Occipital lobe (tissue), 1 donor: ENCODE measurements at regions not wholly inside any gene's neighbourhood (a gene's known extent, or its start where the extent isn't known, plus 50 kb on each side); places are given as distances from the start of the nearest gene placed in this dataset.

Source experiments
- DNase-seq: peaks from one replicate; lab custom pipeline; 2025; lab: John Stamatoyannopoulos, UW

DNA sequence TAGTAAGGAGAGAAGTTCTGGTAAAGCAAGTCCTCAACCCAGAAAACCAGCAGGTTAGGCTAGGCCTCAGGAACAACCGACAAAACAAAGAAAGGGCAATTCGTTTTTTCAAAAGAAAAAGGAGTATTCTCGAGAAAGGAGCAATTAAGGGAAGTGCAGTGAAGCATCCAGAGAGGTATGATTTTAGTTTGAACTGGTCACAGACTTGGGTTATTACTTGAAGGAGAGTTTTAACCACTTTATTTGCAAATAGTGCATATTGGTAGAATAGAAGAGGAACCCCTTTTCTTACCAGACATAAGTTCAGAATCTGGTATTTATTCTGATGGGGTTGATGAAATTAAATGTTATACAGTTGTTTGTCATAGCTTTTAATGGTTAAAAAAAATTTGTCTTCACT, 110.0 kb upstream of the GCFC2 start:
- no peak for DNase-seq

DNA sequence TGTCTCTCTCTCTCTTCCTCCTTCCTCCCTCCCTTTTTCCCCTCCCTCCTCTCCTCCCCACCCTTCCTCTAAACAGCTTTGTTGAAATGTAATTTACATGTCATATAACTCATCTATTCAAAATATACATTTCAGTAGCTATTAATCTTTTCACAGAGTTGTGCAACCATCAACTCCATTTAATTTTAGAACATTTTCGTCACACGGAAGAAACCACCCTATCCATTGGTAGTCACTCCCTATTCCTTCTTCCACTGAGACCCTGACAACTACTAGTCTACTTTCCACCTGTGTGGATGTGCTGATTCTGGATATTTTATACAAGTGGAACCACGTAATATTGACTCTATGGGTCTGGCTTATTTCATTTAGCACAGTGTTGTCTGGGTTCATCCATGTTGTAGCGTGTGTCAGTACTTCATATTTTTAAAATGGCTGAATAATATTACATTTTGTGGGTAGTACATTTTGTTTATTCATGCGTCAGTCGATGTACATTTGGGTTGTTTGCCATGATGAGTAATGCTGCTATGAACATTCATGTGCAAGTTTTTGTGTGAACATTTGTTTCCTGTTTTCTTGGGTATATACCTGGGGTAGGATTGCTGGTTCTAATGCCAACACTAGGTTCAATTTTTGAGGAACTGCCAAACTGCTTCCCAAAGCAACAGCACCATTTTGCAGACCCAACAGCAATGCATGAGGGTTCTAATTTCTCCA, 100.1 kb upstream of the GCFC2 start:
- no peak for DNase-seq

DNA sequence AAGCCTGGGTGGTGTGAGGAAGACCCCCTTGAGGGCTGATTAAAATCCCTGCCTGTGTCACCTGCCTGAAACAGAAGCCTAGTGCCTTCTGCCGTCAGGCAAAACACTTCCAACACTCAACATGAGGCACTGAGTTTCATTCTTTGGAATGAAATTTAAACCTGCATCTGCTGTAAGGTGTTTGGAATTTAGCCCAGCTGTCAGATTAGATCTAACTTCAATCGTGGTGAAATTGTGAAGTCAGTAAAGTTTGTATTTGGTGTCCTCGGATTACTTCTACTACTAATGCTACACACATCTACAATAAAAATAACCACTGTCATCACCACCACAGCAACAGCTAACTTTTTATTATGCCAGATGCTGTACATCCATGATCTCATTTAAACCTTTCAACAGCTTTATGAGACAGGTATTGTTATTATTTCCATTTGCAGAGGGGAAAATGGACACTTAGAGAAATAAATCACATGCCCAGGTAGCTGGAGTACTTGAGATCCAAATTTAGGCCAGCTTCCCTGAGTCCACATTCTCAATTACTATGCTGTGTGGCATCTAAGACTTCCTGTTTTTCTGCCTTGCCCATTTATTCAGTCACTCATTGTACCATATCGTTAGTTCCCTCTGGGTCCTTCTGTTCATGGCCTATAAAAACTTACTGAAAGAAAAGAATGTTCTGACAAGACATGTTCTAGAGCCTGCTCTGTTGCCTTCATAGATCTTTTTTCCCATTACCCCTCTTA, 98.2 kb upstream of the GCFC2 start:
- DNase-seq: no peak

DNA sequence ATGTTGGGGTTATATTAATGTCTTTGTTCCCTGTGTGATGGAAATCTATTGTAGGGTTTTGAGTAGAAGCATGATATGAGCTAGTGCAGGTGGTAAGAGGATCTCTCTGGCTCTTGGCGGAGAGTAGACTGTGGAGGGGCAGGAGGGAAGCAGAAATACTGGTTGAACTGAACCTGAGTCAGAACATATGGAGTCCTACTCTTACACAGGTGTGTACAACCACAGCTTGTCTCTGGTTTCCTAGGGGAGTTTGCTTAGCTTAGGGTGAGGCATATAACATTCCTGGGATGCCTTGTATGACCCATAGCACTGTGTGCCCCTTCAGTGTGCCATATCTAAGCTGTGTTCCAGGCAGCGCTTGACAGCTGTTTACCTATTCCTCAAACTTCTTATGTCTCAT, 97.3 kb upstream of the GCFC2 start:
- no peak for DNase-seq

DNA sequence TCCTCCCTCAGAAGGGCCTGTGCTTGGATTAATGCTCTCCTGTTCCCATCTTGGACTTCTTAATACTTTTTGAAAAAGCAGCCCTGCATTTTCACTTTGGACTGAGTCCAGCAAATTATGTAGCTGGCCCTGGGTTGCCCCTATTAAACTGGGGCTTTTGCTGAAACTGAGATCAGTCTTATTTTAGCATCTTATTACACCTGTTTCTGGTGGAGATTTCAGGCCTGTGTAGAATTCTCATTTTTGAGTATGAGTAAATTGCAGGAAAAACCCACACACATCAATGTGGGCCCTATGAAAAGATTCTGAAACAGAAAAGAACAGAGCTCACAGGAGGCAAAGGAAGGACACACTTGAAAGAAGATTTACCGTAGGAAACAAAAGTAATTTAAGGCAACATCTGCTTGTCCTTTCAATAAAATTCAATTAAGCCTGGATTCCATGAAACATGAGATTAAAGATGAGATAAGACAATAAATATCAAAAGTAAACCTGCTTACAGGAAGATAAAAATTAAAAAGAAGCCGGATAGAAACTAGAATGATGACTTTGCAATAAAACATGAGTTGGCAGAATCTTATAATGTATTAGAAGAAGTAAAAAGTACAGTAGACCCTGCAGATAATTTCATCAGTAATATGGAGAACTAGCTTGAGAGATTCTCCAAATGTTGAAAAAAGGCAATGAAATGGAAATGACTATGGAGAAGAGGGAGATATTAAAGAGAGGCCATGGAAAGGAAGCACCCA, 90.7 kb upstream of the GCFC2 start:
- no peak for DNase-seq

DNA sequence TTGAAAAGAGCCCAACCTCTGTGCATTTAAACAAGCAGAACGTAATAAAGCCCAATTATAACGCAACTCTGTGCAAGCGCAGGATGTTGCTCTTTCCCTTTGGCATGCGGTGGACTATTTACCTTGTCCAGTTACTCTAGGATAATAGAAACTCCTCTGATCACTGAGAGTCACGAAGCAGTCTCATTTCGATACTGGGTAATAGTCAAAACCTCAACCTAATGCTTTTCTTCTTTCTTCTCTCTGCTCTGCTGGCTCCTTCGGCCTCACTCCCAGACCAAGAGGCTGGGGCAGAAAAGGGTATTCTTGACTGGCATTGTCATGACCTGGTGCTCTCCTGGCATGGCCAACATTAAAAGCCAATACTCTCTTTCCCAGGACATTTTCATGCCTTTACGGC, 89.7 kb upstream of the GCFC2 start:
- DNase-seq: no peak

DNA sequence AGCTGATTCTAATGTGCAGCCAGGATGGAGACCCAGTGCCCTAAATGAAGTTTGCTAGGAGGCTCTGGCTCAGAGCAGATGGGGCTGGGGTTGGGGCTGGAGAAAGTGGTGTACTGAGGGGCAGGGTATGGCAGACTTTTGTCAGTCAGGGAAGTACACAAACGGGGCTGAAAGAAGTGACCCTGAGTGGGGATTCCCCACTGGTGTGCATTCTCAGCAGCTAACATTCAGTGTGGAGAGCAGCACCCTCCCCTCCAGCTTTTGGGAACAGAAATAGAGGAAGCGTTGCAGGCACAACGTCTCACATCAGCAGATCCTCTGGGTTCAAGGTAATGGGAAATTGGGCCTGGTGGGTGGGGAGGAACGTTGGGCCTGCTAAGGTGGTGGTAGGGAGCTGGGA, 89.1 kb upstream of the GCFC2 start:
- DNase-seq: no peak

DNA sequence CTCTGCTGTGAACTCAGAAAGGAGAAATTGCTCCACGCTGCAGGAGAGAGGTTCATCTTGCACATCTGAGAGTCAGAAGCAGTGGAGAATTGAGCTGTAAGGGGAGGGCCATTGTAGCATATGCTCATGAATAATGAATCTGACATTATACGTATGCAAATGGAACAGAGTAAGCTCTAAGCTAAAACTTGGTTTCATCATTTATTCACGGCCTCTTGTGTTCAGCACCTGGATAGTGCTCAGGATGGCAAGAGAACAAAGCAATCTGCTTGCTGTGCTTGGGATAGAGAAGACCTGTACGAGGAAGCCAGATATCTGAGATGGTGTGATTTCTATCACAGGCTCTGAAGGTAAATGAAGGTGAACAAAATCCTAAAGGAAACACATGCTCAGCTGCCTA, 87.9 kb upstream of the GCFC2 start:
- DNase-seq: no peak

DNA sequence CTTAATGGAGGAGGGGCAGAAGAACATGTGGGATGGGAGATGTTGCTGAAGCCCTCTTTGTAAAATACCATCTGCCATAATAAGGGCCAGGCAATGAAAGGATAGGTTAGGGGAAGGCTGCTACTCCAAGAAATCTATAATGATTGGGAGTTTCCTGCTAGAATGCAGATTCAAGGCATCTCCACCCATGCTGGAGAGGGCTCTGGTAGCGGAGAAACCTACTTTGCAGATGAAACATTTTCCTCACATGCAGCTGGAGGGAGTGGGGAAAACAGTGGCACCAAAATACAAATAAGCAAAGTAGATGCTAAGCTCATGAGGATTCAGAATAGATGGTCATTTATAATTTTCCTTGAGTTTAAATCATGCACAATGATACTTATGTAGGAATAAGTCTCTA, 82.3 kb upstream of the GCFC2 start:
- no peak for DNase-seq

DNA sequence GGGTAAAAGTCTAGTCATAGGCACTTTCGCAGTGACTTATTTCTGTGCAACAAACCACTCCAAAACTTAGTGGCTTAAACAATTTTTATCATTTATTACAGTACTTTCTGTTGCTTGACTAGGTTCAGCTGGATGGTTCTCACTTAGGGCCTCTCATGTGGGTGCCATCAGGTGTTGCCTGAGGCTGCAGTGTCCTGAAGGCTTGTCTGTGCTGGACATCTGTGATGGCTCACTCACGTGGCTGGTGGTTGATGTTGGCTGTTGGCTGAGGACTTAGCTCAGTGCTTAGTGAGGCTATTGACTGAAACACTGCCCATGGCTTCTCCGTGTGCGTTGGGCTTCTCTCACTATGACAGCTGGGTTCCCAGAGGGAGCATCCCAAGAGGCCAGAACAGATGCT, 81.4 kb upstream of the GCFC2 start:
- no peak for DNase-seq

DNA sequence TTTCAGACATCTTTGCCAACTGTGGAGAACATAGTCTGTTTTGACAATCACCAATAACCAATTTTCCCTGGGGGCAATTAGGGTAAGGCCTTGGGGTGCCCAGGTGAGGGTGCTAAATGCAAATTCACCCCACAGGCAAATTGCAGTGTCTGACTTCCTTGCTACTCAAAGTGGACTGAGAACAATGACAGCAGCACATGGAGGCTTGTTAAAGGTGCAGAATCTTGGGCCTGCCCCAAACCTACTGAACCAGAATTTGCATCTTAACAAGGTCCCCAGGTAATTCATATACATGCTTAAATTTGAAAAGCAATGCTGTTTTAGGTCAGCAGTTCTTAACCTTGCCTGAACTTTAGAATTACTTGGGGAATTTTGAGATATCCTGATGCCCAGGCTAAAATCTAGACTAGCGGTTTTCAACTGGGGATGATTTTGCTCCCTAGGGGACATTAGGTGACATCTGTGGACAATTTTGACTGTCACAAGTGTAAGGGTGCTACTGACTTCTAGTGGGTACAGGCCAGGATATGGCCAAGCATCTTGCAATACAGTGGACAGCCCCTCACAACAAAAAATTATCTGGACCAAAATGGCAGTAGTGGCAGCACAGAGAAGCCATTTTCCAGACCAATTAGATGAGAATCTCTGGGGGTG, 80.2 kb upstream of the GCFC2 start:
- no peak for DNase-seq

DNA sequence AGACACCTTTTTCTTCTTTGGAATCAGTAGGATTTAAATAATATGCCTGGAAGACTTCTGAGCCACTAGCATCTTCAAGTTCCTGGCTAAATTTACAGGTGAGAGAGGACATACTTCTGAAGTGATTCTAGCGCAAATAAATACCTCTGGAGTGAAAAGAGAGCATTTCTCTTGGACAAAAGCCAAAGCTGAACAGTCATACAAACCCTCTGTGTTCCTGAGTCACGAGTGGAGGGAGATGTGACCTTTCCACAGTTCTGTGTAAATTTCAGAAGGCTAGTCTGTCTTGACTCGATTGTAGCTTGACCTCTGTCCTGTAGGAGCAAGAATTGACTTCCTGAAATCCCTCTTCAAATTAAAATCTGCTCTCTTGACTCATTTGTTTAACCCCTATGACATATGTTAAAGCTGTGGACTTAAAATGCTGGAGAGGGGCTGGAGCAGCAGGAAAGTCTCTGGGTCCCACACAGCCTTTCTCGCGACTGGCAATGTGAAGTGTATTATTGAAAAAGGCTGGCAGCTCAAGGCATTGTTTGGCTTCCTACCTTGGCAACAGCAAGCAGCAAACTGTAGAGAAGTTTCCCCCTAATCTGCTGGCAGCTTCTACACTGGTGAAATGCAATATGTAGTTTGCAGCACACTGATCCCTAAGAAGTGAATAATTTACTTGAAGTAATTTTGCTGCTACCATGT, 79.6 kb upstream of the GCFC2 start:
- no peak for DNase-seq

DNA sequence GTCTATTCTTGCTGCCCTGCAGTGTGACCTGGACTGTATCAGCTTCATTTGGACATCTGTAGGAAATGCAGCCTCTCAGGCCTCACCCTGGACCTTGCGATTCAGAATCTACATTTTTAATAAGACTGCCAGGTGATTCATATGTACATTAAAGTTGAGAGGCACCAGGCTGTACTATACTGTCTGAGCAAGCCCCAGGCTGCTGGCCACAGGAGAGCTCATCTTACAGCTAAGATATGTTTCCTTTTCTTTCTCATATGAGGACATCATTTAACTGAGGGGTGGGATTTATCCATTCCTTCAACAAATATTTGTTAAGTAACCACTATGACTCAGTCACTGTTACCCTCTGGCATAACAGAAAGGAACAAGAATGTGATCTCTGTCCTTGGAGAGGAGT, 78.2 kb upstream of the GCFC2 start:
- no peak for DNase-seq

DNA sequence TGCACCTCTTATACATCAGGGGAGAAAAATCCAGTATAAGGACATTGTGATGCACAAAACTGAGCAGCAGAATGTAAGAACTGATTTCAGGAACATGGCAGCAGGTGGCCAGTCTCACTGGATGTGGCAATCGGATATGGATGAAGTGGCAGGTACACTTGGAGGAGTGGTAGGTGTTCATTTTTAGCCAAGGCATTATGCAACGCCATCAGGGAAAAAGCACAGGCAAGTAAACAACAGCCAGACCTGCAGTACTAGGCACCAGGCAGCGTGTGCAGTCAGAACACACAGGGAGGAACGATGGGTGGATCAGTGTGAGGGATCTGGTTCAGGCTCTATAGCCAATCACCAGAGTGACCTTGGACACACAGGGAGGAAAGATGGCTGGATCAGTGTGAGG, 77.4 kb upstream of the GCFC2 start:
- no peak for DNase-seq

DNA sequence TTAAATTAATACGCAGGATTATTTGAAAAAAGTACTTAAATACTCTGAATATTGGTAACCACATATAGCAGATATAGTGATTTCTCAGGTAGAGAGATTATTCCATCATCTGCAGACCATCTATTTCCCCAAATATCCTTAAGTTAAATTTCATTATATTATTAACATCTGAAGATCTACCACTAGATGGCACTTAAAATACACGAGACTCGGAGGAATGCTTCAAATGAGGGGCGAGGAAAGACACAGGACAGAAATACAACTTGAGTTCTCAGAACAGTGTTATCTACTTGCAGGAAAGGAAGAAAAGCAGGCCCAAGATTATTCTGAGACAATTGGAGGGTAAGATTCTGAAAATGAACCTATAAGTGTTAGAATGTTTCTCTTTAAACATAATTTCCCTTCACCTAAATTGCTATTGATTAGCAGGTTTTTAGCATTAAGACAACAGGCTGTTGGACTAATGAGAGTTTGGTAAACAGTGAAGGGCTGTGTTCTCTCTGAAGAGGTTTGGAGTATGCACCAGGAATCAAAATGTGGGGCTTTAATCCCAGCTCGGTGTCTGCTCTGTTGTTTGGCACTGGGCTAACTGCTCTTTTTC, 76.9 kb upstream of the GCFC2 start:
- no peak for DNase-seq

DNA sequence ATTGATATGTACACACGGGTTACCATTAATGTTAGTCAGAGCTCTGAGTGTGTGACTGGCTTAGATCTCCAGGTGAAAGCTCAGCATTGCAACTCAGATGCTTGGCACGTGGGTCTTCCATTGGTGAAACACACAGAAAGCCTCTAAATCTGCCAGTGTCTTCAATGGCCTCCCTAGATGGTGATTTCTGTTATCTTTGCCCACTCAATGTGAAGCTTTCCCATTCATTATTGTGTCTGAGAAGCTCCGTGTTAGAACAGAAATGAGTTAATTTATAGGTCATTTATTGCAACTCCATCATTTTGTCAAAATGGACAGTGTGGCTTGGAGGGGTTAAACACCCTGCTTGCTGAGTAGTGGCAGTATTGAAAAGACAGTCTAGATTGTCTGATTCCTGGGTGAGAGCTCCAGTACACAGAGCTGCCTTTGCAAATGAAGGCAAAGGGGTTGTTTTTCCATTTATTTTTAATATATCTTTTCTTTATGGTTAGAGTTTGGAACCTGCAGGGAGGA, 64.7 kb upstream of the GCFC2 start:
- DNase-seq: no peak

DNA sequence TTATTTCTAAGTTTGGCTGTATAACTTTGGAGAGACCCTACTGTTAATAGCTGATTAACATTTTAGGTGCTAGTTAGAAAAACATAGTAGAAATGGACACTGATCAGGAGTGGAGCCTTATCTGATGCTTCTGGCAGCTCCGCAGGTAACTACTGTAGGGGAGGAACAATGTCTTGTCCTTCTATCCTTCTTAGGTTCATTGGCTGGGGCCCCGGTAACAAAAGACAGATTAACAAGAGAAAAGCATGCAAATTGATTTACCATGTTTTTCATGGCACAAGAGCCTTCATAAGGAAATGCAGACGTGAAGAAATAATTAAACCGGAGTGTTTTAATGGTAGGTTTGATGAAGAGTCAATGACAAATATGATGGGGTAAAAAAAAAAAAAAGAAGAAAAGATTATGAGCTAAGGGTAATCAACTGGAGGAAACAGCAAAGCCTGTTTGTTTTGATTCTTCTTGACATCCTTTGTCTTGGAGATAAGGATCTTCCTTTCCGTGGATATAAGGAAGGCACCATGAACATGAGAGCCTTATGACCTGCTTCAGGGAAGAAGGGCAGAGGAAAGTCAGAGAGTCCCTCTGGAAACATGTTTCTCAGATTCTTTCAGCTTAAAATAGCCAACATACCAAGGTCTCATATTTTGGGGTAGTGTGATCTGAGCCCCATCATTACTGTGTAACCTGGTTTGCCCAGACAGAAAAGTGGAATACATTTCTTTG, 62.4 kb upstream of the GCFC2 start:
- no peak for DNase-seq

DNA sequence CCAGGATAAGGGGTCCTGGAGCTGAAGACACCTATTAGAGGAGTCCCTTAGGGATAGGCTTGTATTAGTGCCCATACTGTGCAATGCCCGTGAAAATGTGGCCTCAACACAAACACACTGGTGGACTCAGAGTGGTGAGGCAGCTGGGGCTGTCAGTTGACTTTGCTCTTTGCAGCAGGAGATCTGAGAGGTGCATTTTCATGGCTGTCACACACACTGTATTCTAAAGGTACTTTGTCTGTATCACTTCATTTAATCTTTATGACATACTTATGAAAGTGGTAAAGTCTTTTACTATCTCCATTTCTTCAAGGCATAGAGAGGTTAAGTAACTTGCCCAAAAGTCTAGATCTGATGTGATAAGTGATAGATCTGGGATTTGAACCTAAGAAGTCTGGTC, 55.1 kb upstream of the GCFC2 start:
- no peak for DNase-seq

DNA sequence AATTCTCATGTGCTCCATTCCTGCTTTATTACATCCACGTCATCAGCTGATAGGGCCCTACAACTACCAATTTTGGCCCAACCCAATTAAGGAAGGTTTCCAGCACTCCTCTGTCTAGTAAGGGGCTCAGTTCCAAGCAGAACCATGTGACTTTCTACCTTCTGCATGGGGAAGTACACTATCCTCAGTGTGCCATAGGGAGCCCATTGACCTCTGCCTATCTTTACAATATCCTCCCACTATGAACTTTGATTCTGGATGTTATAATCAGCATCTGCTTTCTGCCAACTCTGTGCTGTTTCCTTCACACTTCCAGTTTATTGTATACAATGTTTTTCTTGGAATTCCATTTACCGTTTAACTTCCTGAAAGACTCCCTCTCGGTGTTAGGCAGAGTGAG, 53.9 kb upstream of the GCFC2 start:
- DNase-seq: no peak
